GM04504 (cell line): ENCODE measurements at regions not wholly inside any gene's neighbourhood (a gene's known extent, or its start where the extent isn't known, plus 50 kb on each side); places are given as distances from the start of the nearest gene placed in this dataset.

Experiments
- DNase-seq: peaks from one replicate; pipeline ENCODE4 v3.0.0-alpha.2; 2012; ENCODE audit warnings: low read depth

GRCh38 chr4:11632025-11632424 lies 203.3 kb upstream of the HS3ST1 start:
- DNase-seq, result no peak

- DNase-seq, result no peak
These were observed 202.7 kb upstream of the HS3ST1 start for GRCh38 chr4:11631416-11631815.

GRCh38 chr4:11628093-11628725 lies 199.5 kb upstream of the HS3ST1 start:
- no peak for DNase-seq

GRCh38 chr4:11626066-11626465 lies 197.4 kb upstream of the HS3ST1 start:
- DNase-seq, result no peak

- no peak for DNase-seq
These were observed 196.5 kb upstream of the HS3ST1 start for GRCh38 chr4:11625211-11625610.

- DNase-seq, result no peak
These were observed 195.7 kb upstream of the HS3ST1 start for GRCh38 chr4:11624370-11624769.

GRCh38 chr4:11623726-11624037 lies 195.0 kb upstream of the HS3ST1 start:
- DNase-seq, result no peak

- no peak for DNase-seq
These were observed 194.4 kb upstream of the HS3ST1 start for GRCh38 chr4:11622961-11623725.

GRCh38 chr4:11620861-11621260 lies 192.2 kb upstream of the HS3ST1 start:
- no peak for DNase-seq

GRCh38 chr4:11618666-11619282 lies 190.1 kb upstream of the HS3ST1 start:
- no peak for DNase-seq

GRCh38 chr4:11616856-11617255 lies 188.2 kb upstream of the HS3ST1 start:
- no peak for DNase-seq

GRCh38 chr4:11615601-11616000 lies 186.9 kb upstream of the HS3ST1 start:
- DNase-seq, result no peak

GRCh38 chr4:11614426-11614825 lies 185.7 kb upstream of the HS3ST1 start:
- no peak for DNase-seq

GRCh38 chr4:11611868-11612267 lies 183.2 kb upstream of the HS3ST1 start:
- DNase-seq, result no peak

GRCh38 chr4:11609751-11610150 lies 181.1 kb upstream of the HS3ST1 start:
- DNase-seq, result no peak

GRCh38 chr4:11608992-11609391 lies 180.3 kb upstream of the HS3ST1 start:
- no peak for DNase-seq

- DNase-seq, result no peak
These were observed 177.4 kb upstream of the HS3ST1 start for GRCh38 chr4:11606078-11606477.

- no peak for DNase-seq
These were observed 176.9 kb upstream of the HS3ST1 start for GRCh38 chr4:11605597-11605996.

GRCh38 chr4:11604821-11605220 lies 176.1 kb upstream of the HS3ST1 start:
- no peak for DNase-seq

- no peak for DNase-seq
These were observed 175.0 kb upstream of the HS3ST1 start for GRCh38 chr4:11603591-11604194.

GRCh38 chr4:11602606-11603340 lies 174.1 kb upstream of the HS3ST1 start:
- no peak for DNase-seq

- no peak for DNase-seq
These were observed 170.4 kb upstream of the HS3ST1 start for GRCh38 chr4:11599064-11599463.
